ENCODE measurements at regions not wholly inside any gene's neighbourhood (a gene's known extent, or its start where the extent isn't known, plus 50 kb on each side); places are given as distances from the start of the nearest gene placed in this dataset.
"Not testable (repeated sequence)": the region's sequence is repeated elsewhere in the genome, so short reads cannot be mapped to it uniquely, and the experiment has no call there.

GRCh38 chr4:37549866-37550265, 136.3 kb downstream of the RELL1 start:
- TF ChIP-seq CTCF (optimal IDR thresholded peaks at IDR 0.05 in 1 of 3, IDR thresholded peaks at IDR 0.05 in 1 of 3, conservative IDR thresholded peaks at IDR 0.05 in 1 of 3; ENCODE audit: extremely low read depth in 1 of 3, insufficient read depth in 2 of 3, low read length in 3 of 3); EZH2 (IDR thresholded peaks at IDR 0.05; ENCODE audit: low read length): not testable (repeated sequence)
